Stomach smooth muscle (tissue), 2 donors: ENCODE measurements at regions not wholly inside any gene's neighbourhood (a gene's known extent, or its start where the extent isn't known, plus 50 kb on each side); places are given as distances from the start of the nearest gene placed in this dataset.
A peak's percentile ranks its signal among the peaks of the same experiment; 100 is the strongest.

Source experiments
- H3K27ac ChIP-seq: one replicate; pipeline ENCODE4 v1.7.0; 2013; ENCODE audit warnings: mild to moderate bottlenecking, low read length, inconsistent platforms
- H3K27me3 ChIP-seq, 2 donors: one replicate each; pipeline ENCODE4 v1.7.0; 2013; ENCODE audit warnings: low read length in 2 of 2; ENCODE audit not compliant: insufficient read depth in 2 of 2, control insufficient read depth in 1 of 2
- H3K36me3 ChIP-seq, 2 donors: one replicate each; pipeline ENCODE4 v1.7.0; 2013; ENCODE audit warnings: low read length in 2 of 2; ENCODE audit not compliant: control insufficient read depth in 2 of 2, insufficient read depth in 2 of 2
- H3K4me1 ChIP-seq: one replicate; pipeline ENCODE4 v1.7.0; 2013; ENCODE audit warnings: low read length; ENCODE audit not compliant: control insufficient read depth, insufficient read depth
- H3K4me3 ChIP-seq, 2 donors: one replicate each; pipeline ENCODE4 v1.7.0; 2013; ENCODE audit warnings: low read length in 2 of 2
- H3K9ac ChIP-seq, 2 donors: one replicate each; pipeline ENCODE4 v1.7.0; 2013; ENCODE audit warnings: low read length in 2 of 2, mild to moderate bottlenecking in 1 of 2
- H3K9me3 ChIP-seq, 2 donors: one replicate each; pipeline ENCODE4 v1.7.0; 2013; ENCODE audit warnings: low read length in 2 of 2; ENCODE audit not compliant: control insufficient read depth in 2 of 2
- donor health status: healthy.
- donor health status: Pancreatic carcinoma.

DNA sequence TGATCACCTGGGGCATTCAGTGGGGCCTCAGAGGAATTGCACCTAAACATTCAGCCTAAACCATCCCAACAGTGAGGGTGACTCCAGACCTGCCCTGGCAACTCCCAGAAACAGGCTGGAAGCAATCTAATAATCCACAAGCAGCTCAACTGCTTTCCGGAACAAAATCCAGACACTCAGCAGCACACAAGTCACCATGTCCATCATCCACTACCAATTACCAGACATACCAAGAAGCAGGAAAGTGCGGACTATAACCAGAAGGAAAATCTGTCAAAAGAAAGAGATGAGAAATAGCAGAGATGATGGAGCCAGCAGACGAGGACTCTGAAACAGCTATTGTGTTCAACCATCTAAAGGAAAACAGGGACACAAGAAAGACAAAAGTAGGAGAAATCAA lies 342.6 kb upstream of the ZMIZ1 start:
- H3K9ac ChIP-seq: no peak overlapping the region
- peaks cover 10% of the 10 kb centered on the region for H3K4me1 ChIP-seq
- no peaks in the 10 kb centered on the region for H3K36me3 ChIP-seq
- no peaks in the 10 kb centered on the region for H3K27me3 ChIP-seq
- H3K4me3 ChIP-seq: no peak overlapping the region
- H3K9me3 ChIP-seq: no peaks in the 10 kb centered on the region
- H3K27ac ChIP-seq: no peak overlapping the region

DNA sequence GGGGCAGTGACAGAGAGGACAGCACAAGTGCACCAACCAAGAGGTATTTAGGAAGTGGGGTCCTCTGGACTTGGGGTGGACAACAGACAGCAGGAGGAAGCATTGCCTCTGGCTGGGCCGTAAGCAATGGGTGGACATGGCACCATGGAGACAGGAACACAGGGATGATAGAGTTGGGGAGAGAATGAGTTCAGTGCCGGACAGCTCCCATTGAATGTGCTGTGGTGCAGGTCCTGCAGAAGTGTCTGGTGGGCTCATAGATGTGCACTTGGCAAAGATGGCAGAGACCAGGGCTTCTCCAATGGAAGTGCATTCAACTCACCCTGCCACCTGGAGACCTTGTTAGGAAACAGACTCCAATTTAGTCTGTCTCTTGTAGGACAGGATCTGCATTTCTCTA lies 341.5 kb upstream of the ZMIZ1 start:
- Histone ChIP-seq H3K9me3 (no peaks in the 10 kb centered on the region), H3K9ac (no peak overlapping the region), H3K27me3 (no peaks in the 10 kb centered on the region)

DNA sequence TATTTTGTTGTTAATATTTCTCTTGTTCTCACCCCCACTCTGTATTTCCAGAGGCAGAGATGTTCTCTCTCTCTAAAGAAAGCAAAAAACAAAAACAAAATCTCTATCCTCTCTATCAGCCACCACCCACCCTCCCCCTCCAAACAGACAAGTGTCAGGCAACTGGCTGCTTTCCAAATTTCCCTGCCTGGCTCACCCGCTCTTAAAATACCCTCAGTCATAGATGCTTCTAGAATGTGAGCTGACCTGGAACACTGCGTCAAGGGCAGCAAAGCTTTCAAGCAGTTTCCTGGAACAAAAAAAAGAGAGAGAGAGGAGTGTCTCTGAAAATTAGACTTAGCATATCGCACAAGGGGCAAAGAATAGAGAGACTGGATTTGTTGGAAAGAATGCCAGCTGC lies 341.0 kb upstream of the ZMIZ1 start:
- H3K9ac ChIP-seq: no peak overlapping the region
- peaks cover 10% of the 10 kb centered on the region for H3K4me1 ChIP-seq
- H3K27ac ChIP-seq: peak overlapping the region; percentile 37
- no peaks in the 10 kb centered on the region for H3K9me3 ChIP-seq
- no peaks in the 10 kb centered on the region for H3K27me3 ChIP-seq
- no peaks in the 10 kb centered on the region for H3K36me3 ChIP-seq
- no peak overlapping the region for H3K4me3 ChIP-seq

More for the DNA sequence above, 341.5 kb upstream of the ZMIZ1 start:
- Histone ChIP-seq H3K4me3 (no peak overlapping the region), H3K36me3 (no peaks in the 10 kb centered on the region), H3K4me1 (peaks cover 10% of the 10 kb centered on the region), H3K27ac (no peak overlapping the region)

DNA sequence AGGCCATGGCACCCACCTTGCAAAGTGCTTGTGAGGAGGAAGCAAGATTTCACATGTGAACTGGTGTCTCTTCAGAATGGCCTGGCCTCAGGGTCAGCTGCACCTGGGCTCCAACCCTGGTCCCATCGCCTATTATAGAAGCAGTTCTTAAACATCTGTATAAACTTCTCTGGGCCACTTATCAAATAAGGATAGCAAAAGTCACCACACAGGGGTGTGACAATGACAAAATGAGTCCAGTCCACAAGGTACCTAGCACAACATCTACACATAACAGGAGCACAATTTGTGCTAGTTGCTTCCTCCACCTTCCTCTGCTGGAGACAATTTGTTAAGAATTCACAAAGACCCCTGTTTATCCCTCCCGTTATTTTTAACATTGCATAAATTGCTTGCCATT lies 340.6 kb upstream of the ZMIZ1 start:
- H3K9ac ChIP-seq: no peak overlapping the region
- H3K36me3 ChIP-seq: no peaks in the 10 kb centered on the region
- peak overlapping the region; percentile 37 for H3K27ac ChIP-seq
- H3K27me3 ChIP-seq: no peaks in the 10 kb centered on the region
- H3K4me1 ChIP-seq: peaks cover 10% of the 10 kb centered on the region
- no peak overlapping the region for H3K4me3 ChIP-seq
- no peaks in the 10 kb centered on the region for H3K9me3 ChIP-seq

DNA sequence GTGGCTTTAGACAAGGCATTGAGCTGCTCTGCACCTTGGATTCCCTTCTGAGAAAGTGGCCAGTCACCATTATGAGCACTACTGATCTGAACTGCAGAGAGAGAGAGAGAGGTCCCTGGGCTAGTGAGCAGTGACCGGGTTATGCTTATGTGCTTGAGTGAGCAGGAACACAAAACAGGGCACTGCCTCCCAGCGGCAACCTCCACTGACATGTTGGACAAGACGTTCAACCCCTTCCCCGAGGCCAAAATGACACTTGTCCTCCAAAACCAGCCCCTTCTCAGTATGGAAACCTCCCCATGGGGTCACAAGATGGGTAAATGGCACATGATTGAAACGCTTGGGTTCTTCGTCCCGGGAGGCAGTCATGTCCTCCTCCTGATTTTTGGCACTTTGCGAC lies 339.4 kb upstream of the ZMIZ1 start:
- H3K27me3 ChIP-seq: no peaks in the 10 kb centered on the region
- H3K4me3 ChIP-seq: no peak overlapping the region
- H3K27ac ChIP-seq: no peak overlapping the region
- H3K36me3 ChIP-seq: no peaks in the 10 kb centered on the region
- H3K9me3 ChIP-seq: no peaks in the 10 kb centered on the region
- no peak overlapping the region for H3K9ac ChIP-seq
- peaks cover 10% of the 10 kb centered on the region for H3K4me1 ChIP-seq

DNA sequence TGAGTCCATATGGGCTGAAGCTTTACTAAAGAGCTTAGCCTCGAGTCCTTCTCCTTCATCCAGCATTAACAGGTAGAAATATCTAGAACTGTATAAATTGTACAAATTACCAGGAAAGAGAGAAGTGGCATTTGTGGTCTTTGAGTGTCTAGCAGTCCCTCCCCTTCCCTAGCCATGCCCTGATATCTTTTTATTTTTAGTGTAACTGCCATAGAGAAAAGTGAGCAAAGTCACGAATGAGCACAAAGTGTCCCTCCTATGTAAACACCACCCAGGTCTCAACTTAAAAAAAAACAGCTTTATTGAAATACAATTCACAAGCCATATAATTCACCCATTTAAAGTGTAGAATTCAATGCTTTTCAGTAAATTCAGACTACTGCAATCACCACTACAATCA lies 339.0 kb upstream of the ZMIZ1 start:
- no peaks in the 10 kb centered on the region for H3K27me3 ChIP-seq
- H3K27ac ChIP-seq: no peak overlapping the region
- H3K4me3 ChIP-seq: no peak overlapping the region
- no peak overlapping the region for H3K9ac ChIP-seq
- H3K4me1 ChIP-seq: peaks cover 10% of the 10 kb centered on the region
- no peaks in the 10 kb centered on the region for H3K9me3 ChIP-seq
- no peaks in the 10 kb centered on the region for H3K36me3 ChIP-seq

DNA sequence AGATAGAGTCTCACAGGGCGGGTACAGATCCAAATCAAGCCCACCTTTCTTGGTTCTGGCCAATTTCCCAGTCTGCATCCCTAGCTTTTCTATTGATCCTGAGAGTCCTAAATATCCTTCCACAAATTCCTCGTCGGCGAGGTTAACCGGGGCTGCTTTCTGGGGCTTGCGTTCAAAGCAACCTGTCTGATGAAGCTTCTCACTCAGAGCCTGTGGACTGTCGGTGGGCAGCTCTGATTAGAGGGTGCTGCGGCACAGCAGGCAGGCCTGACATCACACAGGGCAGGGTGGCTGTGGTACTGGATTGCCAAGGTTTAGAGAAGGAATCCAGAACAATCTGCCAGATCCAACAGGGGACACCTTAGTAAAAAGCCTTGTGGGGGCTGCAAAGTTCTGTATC lies 338.0 kb upstream of the ZMIZ1 start:
- no peaks in the 10 kb centered on the region for H3K9me3 ChIP-seq
- no peaks in the 10 kb centered on the region for H3K36me3 ChIP-seq
- no peak overlapping the region for H3K9ac ChIP-seq
- H3K4me3 ChIP-seq: no peak overlapping the region
- no peaks in the 10 kb centered on the region for H3K27me3 ChIP-seq
- H3K4me1 ChIP-seq: peaks cover 10% of the 10 kb centered on the region
- H3K27ac ChIP-seq: no peak overlapping the region

DNA sequence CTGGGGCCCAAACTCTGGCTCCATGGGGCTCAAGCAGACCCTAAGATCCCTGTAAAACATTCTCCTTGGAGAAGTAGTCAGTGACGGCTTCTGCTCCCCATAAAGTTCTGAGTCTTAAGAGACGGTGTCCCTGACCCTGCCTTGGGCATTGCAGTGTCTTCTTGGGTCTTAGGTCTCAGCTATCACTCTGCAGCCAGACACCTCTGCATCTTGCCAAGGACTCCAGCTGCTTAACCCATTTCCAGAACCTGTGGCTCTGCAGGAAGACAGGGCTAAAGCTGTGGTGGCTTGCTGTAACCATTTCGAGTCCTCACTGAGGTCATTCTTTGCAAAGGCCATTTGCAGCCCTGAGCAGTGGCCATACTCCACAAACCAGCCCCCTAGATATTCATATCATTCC lies 337.1 kb upstream of the ZMIZ1 start:
- no peak overlapping the region for H3K9ac ChIP-seq
- H3K27ac ChIP-seq: no peak overlapping the region
- no peaks in the 10 kb centered on the region for H3K36me3 ChIP-seq
- peaks cover 10% of the 10 kb centered on the region for H3K4me1 ChIP-seq
- no peak overlapping the region for H3K4me3 ChIP-seq
- no peaks in the 10 kb centered on the region for H3K27me3 ChIP-seq
- H3K9me3 ChIP-seq: no peaks in the 10 kb centered on the region

DNA sequence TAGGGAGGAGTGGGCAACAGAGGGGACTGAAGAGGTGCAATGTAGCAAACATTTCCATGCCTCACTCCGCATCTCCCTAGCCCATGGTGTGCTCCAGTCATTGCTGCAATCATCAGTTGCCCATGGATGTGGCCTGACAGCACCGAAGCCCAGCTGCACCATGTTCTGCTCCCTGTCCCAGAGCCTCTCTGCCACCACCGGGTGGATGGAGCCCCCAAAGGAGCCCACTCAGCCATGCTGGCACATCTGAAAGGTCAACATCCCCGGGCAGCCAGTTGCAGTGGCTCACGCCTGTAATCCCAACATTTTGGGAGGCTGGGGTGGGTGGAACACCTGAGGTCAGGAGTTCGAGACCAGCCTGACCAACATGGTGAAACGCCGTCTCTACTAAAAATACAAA lies 336.4 kb upstream of the ZMIZ1 start:
- peaks cover 9% of the 10 kb centered on the region for H3K4me1 ChIP-seq
- H3K27me3 ChIP-seq: no peaks in the 10 kb centered on the region
- H3K27ac ChIP-seq: no peak overlapping the region
- no peak overlapping the region for H3K9ac ChIP-seq
- no peaks in the 10 kb centered on the region for H3K9me3 ChIP-seq
- no peak overlapping the region for H3K4me3 ChIP-seq
- no peaks in the 10 kb centered on the region for H3K36me3 ChIP-seq

DNA sequence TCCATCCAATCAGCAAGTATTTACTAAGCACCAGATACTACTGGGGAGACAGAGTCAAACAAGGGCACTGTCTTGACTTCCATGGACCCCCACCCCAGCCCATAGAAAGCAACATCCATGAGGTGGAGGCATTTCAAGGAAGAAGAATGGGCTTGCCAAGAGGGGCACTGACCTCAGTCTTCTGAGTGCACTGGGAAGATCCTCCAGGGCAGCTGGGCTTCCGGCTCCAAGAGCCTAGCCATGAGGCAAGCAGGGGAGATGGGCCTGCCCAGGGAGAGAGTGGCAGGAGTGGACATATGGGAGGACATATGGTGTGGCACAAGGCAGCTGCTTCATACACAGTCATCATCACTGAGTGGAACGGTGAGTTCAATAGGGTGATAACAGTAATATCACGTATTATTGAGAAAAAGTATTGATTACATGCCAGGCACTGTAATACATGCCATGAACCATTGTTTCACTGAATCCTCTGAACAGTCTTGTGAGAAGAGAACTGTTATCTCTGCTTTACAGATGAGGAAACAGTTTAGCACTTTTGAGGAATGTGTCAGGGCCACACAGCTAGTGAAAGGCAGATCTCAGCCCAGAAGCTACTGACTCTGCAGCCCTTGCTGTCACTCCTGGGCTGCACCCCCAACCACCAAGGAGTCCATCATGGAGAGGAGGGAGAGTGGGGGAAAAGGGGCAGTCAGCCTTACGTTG lies 331.7 kb upstream of the ZMIZ1 start:
- Histone ChIP-seq H3K4me1 (peaks cover 11% of the 10 kb centered on the region), H3K9ac (no peak overlapping the region), H3K9me3 (no peaks in the 10 kb centered on the region), H3K27me3 (no peaks in the 10 kb centered on the region), H3K4me3 (no peak overlapping the region), H3K36me3 (no peaks in the 10 kb centered on the region), H3K27ac (no peak overlapping the region)

DNA sequence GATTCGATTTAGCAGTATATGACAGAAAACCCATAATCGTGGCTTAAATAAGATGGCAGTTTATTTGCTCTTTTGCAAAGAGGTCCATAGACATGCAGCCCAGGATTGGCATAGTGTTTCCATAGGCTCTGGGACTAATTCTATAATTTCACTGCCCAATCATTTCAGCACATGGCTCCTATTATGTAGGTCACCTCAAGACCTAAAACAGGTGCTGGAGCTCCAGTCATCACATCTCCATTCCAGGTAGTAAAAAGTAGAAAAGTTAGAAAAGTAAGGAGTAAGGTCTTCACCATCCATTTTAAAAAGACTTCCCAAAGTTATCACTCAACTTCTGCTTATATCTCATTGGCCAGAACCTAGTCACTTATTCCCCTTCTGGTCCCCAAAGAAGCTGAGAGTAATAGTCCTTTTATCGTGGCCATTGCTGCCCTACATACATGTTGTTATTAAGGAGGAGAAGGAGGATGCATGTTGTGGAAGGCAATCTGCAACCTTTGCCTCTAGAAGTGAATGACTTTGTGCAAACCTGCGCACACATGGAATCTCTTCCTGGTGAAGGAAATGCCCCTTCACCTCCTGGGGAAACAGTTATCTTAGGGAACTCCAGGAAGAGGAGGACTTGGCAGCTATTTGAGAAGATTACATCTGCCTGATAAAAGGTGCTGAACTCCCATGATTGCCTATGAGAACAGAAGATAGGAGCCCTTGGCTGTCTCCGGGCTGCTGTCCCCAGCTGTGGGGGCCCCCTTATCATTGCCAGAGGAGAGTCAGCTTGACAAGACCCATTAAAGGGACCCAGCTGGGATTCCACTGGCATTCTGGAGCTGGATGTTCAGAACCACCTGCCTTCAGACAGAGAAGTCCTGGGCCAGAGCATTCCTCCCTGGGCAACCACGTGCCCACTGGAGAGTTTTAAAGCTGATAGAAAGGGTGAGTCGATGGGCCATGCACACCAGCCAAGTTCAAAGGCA lies 330.6 kb upstream of the ZMIZ1 start:
- Histone ChIP-seq H3K9me3 (no peaks in the 10 kb centered on the region), H3K9ac (no peak overlapping the region), H3K27me3 (no peaks in the 10 kb centered on the region), H3K36me3 (no peaks in the 10 kb centered on the region), H3K4me3 (no peak overlapping the region), H3K4me1 (peaks cover 19% of the 10 kb centered on the region), H3K27ac (no peak overlapping the region)
